ENCODE measurements at regions not wholly inside any gene's neighbourhood (a gene's known extent, or its start where the extent isn't known, plus 50 kb on each side); places are given as distances from the start of the nearest gene placed in this dataset.
"Not testable (repeated sequence)": the region's sequence is repeated elsewhere in the genome, so short reads cannot be mapped to it uniquely, and the experiment has no call there.

GRCh38 chr15:20267996-20268395, 273.6 kb downstream of the GOLGA6L6 start:
- DNase-seq (ENCODE audit: low read depth in 2 of 2): not testable (repeated sequence)

- not testable (repeated sequence) for DNase-seq (ENCODE audit: low read depth in 2 of 2)
Measured at GRCh38 chr15:20267051-20267730, 274.4 kb downstream of the GOLGA6L6 start.

DNA sequence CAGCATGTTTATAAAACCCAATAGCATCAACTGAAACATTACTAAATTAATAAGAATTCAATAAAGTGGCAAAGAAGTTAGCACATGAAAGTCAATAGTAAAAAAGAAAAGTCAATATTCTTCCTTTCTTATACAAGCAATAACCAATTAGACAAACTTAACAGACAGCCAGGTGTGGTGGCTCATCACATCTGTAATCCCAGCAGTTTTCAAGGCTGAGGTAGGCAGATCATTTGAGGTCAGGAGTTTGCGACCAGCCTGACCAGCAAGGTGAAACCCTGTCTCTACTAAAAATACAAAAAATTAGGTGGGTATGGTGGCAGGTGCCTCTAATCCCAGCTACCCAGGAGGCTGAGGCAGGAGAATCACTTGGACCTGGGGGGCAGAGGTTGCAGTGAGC, 275.9 kb downstream of the GOLGA6L6 start:
- not testable (repeated sequence) for DNase-seq (ENCODE audit: low read depth in 2 of 2)

GRCh38 chr15:20261321-20262280, 280.0 kb downstream of the GOLGA6L6 start:
- not testable (repeated sequence) for DNase-seq (ENCODE audit: low read depth in 2 of 2)

DNA sequence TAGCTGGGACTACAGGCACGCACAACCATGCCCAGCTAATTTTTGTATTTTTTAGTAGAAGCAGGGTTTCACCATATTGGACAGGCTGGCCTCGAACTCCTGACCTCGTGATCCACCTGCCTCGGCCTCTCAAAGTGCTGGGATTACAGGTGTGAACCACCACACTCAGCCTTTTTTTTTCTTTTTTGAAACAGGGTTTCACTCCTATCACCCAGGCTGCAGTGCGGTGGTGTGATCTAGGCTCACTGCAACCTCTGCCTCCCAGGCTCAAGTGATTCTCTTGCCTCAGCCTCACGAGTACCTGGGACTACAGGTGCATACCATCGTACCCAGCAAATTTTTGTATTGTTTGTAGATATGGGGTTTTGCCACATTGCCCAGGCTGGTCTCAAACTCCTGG, 280.9 kb downstream of the GOLGA6L6 start:
- DNase-seq (ENCODE audit: low read depth in 2 of 2): not testable (repeated sequence)

- not testable (repeated sequence) for DNase-seq (ENCODE audit: low read depth in 2 of 2)
Measured at GRCh38 chr15:20259559-20260190, 281.9 kb downstream of the GOLGA6L6 start.

- DNase-seq (ENCODE audit: low read depth in 2 of 2): not testable (repeated sequence)
Measured at GRCh38 chr15:20256394-20256793, 285.2 kb downstream of the GOLGA6L6 start.

DNA sequence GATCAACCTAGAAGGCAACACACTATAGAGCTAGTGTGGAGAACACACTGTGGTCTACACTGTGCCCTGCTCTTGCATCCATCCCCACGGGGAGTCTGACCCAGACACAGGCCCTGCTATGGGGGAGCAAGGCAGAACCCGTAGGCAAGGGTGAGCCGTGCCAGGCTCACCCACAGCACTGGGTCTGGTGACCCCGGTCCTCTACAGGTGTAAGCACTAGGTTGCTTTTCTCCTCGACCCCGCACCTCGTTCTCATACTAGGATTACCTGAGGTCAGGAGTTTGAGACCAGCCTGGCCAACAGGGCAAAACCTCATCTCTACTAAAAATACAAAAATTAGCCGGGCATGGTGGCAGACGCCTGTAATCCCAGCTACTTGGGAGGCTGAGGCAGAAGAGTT, 286.0 kb downstream of the GOLGA6L6 start:
- DNase-seq (ENCODE audit: low read depth in 2 of 2): not testable (repeated sequence)

GRCh38 chr15:20253047-20253615, 288.5 kb downstream of the GOLGA6L6 start:
- DNase-seq (ENCODE audit: low read depth in 2 of 2): not testable (repeated sequence)

DNA sequence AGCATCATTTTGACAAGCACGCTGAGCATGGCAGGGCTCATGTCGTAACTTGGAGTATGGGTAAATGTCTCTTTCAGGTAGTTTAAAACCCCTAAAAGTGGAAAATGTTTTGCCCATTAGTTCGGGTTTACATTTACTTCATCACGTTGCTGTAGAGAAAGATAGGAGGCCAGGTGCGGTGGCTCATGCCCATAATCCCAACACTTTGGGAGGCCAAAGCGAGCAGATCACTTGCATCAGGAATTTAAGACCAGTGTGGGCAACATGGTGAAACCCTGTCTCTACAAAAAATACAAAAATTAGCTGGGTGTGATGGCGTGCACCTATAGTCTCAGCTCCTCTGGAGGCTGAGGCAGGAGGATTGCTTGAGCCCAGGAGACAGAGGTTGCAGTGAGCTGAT, 289.6 kb downstream of the GOLGA6L6 start:
- not testable (repeated sequence) for DNase-seq (ENCODE audit: low read depth in 2 of 2)

GRCh38 chr15:20251214-20252005, 290.2 kb downstream of the GOLGA6L6 start:
- DNase-seq (ENCODE audit: low read depth in 2 of 2): not testable (repeated sequence)

DNA sequence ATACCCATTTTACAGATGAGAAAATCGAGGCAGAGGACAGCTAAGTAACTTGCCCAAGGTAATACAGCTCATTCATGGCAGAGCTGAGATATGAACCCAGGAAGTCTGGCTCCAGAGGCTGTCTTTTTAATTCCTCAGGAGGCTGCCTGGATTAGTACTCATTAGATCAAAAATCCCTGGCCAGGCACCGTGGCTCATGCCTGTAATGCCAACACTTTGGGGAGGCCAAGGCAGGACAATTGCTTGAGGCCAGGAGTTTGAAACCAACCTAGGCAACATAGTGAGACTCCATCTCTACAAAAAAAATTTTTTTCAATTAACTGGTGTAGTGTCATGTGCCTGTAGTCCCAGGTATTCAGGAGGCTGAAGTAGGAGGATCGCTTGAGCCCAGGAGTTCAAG, 291.4 kb downstream of the GOLGA6L6 start:
- not testable (repeated sequence) for DNase-seq (ENCODE audit: low read depth in 2 of 2)

- DNase-seq (ENCODE audit: low read depth in 2 of 2): not testable (repeated sequence)
Measured at GRCh38 chr15:20249677-20249970, 292.0 kb downstream of the GOLGA6L6 start.

DNA sequence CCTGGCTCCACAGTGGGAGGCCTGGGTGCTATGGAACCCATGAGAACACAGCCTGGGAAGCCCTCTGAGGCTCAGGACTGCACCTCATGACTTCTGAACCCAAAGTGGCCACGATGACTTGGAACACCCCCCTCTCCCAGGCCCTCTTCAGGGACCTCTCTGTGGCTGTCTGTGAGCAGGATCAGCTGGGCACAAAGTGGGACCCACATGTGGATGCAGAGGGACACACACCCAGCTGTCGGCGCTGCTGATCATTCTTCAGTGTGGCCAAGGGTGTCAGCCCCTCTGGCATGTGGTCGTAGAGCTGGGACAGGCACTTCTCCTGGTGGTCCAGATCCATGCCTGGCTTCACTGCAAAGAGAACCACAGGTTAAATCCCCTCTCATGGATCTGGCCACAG, 293.2 kb downstream of the GOLGA6L6 start:
- not testable (repeated sequence) for DNase-seq (ENCODE audit: low read depth in 2 of 2)

DNA sequence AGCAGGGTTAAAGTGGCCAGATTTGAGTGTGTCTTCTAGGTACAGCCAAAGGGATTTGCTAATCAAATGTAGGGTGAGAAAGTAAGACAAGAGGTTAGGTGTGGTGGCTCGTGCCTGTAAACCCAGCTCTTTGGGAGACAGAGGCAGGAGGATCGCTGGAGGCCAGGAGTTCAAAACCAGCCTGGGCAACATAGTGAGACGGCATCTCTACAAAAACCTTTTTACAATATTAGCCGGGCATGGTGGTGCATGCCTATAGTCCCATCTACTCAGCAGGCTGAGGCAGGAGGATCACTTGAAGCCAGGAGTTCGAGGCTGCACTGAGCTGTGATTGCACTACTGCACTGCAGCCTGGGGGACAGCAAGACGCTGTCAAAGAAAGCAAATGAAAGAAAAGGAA, 294.5 kb downstream of the GOLGA6L6 start:
- not testable (repeated sequence) for DNase-seq (ENCODE audit: low read depth in 2 of 2)

GRCh38 chr15:20246624-20247023, 295.0 kb downstream of the GOLGA6L6 start:
- not testable (repeated sequence) for DNase-seq (ENCODE audit: low read depth in 2 of 2)

- DNase-seq (ENCODE audit: low read depth in 2 of 2): not testable (repeated sequence)
Measured at GRCh38 chr15:20245856-20246255, 295.7 kb downstream of the GOLGA6L6 start.

GRCh38 chr15:20244792-20245191, 296.8 kb downstream of the GOLGA6L6 start:
- not testable (repeated sequence) for DNase-seq (ENCODE audit: low read depth in 2 of 2)

DNA sequence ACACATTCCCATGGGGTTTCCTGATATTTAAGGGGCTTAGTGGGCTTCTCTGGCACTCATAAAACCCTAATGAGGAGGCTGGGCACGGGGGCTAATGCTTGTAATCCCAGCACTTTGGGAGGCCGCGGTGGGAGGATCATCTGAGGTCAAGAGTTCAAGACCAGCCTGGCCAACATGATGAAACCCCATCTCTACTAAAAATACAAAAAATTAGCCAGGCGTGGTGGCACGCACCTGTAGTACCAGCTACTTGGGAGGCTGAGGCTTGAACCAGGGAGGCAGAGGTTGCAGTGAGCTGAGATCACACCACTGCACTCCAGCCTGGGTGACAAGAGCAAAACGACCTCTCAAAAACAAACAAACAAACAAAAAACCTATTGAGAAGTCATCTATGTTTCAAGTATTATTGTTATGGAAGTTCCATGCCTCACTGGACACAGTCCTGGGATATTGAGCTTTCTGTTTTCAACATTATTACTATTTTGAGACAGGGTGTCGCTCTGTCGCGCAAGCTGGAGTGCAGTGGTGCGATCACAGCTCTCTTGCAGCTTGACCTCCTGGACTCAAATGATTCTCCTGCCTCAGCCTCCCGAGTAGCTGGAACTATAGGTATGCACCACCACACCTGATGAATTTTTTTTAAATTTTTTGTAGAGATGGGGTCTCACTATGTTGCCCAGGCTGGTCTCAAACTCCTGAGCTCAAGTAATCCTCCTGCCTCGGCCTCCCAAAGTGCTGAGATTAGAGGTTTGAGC, 297.9 kb downstream of the GOLGA6L6 start:
- DNase-seq (ENCODE audit: low read depth in 2 of 2): not testable (repeated sequence)

- not testable (repeated sequence) for DNase-seq (ENCODE audit: low read depth in 2 of 2)
Measured at GRCh38 chr15:20240366-20240917, 301.2 kb downstream of the GOLGA6L6 start.

Data from activated CD8-positive, alpha-beta memory T cell treated with anti-CD3 and anti-CD28 coated beads for 4 hours (primary cell).